A549 (cell line): ENCODE measurements at regions not wholly inside any gene's neighbourhood (a gene's known extent, or its start where the extent isn't known, plus 50 kb on each side); places are given as distances from the start of the nearest gene placed in this dataset.
A peak's percentile ranks its signal among the peaks of the same experiment; 100 is the strongest.

ENCODE experiments used
- ATAC-seq, 2 experiments: fragments of 200-7000 bp in 1 of 2; fragments of >200 bp in 1 of 2; cut with Nextera tagmentation in 1 of 2; cut with Tn5 transposase in 1 of 2; 3 replicates each; pipeline versions ENCODE4 v1.8.0 to v1.9.1; 2018 to 2020; ENCODE audit warnings: mild to moderate bottlenecking in 1 of 2, moderate library complexity in 1 of 2
- CTCF ChIA-PET: fragments of 300-600 bp; sonication (Branson Sonifier 250); formaldehyde crosslinking; extraction: SDS; loops from one replicate; lab custom pipeline; 2021; ENCODE audit warnings: antibody characterized with exemption, inconsistent platforms; lab: Yijun Ruan, JAX
- POLR2A ChIA-PET: fragments of 350-600 bp; formaldehyde crosslinking; extraction: SDS; loops from one replicate; lab custom pipeline; 2021; ENCODE audit warnings: antibody characterized with exemption, inconsistent platforms; lab: Yijun Ruan, JAX
- DNase-seq, 2 experiments: peaks; one replicate each; pipeline versions ENCODE4 v3.0.0 to v3.0.0-alpha.2; 2011 to 2016; ENCODE audit warnings: low read depth in 1 of 2, low spot score in 1 of 2
- FAIRE-seq: peaks from 2 replicates; lab custom pipeline; 2011; peaks lifted over from hg19 to GRCh38; lab: Jason Lieb, UNC
- H3K27ac ChIP-seq, 2 experiments: fragments of >200 bp; sonication (Bioruptor Twin); formaldehyde crosslinking; 3 replicates each; pipeline ENCODE4 v1.5.1; 2016 to 2017
- H3K4me1 ChIP-seq: fragments of >200 bp; sonication (Bioruptor Twin); formaldehyde crosslinking; 3 replicates; pipeline ENCODE4 v1.6.1; 2016
- H3K4me2 ChIP-seq: fragments of >200 bp; sonication (Bioruptor Twin); formaldehyde crosslinking; 3 replicates; pipeline ENCODE4 v1.6.1; 2016
- H3K4me3 ChIP-seq: fragments of >200 bp; sonication (Bioruptor Twin); formaldehyde crosslinking; 3 replicates; pipeline ENCODE4 v1.5.1; 2016
- H3K9me3 ChIP-seq: fragments of >200 bp; sonication (Bioruptor Twin); formaldehyde crosslinking; 3 replicates; pipeline ENCODE4 v1.6.1; 2016
- ATOH8 ChIP-seq: fragments of 250-450 bp; sonication (Bioruptor Pico); IDR thresholded peaks from 2 replicates; pipeline ENCODE4 v1.5.0; 2020; ENCODE audit warnings: low read depth, mild to moderate bottlenecking, moderate library complexity
- CBX2 ChIP-seq: fragments of 200-600 bp; sonication (generic); IDR thresholded peaks from 2 replicates; pipeline ENCODE4 v1.6.1; 2016; ENCODE audit warnings: low read depth, mild to moderate bottlenecking, borderline replicate concordance
- CEBPB ChIP-seq, 2 experiments: fragments of >200 bp in 1 of 2; sonication (Bioruptor Twin) in 1 of 2; formaldehyde crosslinking in 1 of 2; IDR thresholded peaks; 2 replicates each; pipeline ENCODE4 v1.6.1; 2012 to 2016
- CHD2 ChIP-seq: fragments of 150-350 bp; IDR thresholded peaks from 2 replicates; pipeline ENCODE4 v1.6.1; 2014; ENCODE audit warnings: low read length; ENCODE audit not compliant: partially characterized antibody
- CHD4 ChIP-seq: fragments of 200-600 bp; sonication (generic); IDR thresholded peaks from 2 replicates; pipeline ENCODE4 v1.6.1; 2016; ENCODE audit warnings: antibody characterized with exemption, mild to moderate bottlenecking, borderline replicate concordance
- EHMT2 ChIP-seq: fragments of 200-600 bp; sonication (generic); IDR thresholded peaks from 2 replicates; pipeline ENCODE4 v1.6.1; 2016; ENCODE audit warnings: antibody characterized with exemption, low read depth, mild to moderate bottlenecking, moderate library complexity
- EP300 ChIP-seq, 2 experiments: fragments of >200 bp; sonication (Bioruptor Twin); formaldehyde crosslinking; IDR thresholded peaks; 2 replicates in 1 of 2; 3 replicates in 1 of 2; pipeline ENCODE4 v1.6.1; 2016 to 2017
- FOSB ChIP-seq: fragments of 250-450 bp; sonication (Bioruptor Pico); IDR thresholded peaks from 2 replicates; pipeline ENCODE4 v1.5.0; 2020; ENCODE audit warnings: mild to moderate bottlenecking, moderate library complexity
- GATA3 ChIP-seq: IDR thresholded peaks from 2 replicates; pipeline ENCODE4 v1.6.1; 2012; ENCODE audit warnings: borderline replicate concordance
- HMGXB4 ChIP-seq: fragments of 250-450 bp; sonication (Bioruptor Pico); IDR thresholded peaks from 2 replicates; pipeline ENCODE4 v1.5.0; 2021; ENCODE audit warnings: mild to moderate bottlenecking, moderate library complexity, borderline replicate concordance
- HOXB13 ChIP-seq: fragments of 250-450 bp; sonication (Bioruptor Pico); IDR thresholded peaks from 2 replicates; pipeline ENCODE4 v1.5.0; 2020; ENCODE audit warnings: low read depth, mild to moderate bottlenecking, moderate library complexity
- JUNB ChIP-seq: fragments of >200 bp; sonication (Bioruptor Twin); formaldehyde crosslinking; IDR thresholded peaks from 2 replicates; pipeline ENCODE4 v1.6.1; 2016
- KDM1A ChIP-seq: fragments of 200-600 bp; sonication (generic); IDR thresholded peaks from 2 replicates; pipeline ENCODE4 v1.6.1; 2016; ENCODE audit warnings: low read depth, mild to moderate bottlenecking
- MAX ChIP-seq: IDR thresholded peaks from 2 replicates; pipeline ENCODE4 v1.6.1; 2012
- MAZ ChIP-seq: fragments of 150-350 bp; IDR thresholded peaks from 2 replicates; pipeline ENCODE4 v1.6.1; 2014; ENCODE audit warnings: antibody characterized with exemption, low read depth, low read length, borderline replicate concordance
- MYC ChIP-seq: IDR thresholded peaks from 2 replicates; pipeline ENCODE4 v1.6.1; 2012; ENCODE audit warnings: mild to moderate bottlenecking, inconsistent platforms, low read length, improper control_type of control experiment, borderline replicate concordance
- NFE2L2 ChIP-seq: fragments of 150-350 bp; conservative IDR thresholded peaks from 2 replicates; pipeline ENCODE4 v1.6.1; 2014; ENCODE audit warnings: low read length
- NR3C1 ChIP-seq: fragments of >200 bp; sonication (Bioruptor Twin); formaldehyde crosslinking; IDR thresholded peaks from 3 replicates; pipeline ENCODE4 v1.6.1; 2017
- PHF8 ChIP-seq: fragments of 200-600 bp; sonication (generic); IDR thresholded peaks from 2 replicates; pipeline ENCODE4 v1.6.1; 2016; ENCODE audit warnings: low read depth, mild to moderate bottlenecking, antibody characterized with exemption, moderate library complexity, borderline replicate concordance
- RAD21 ChIP-seq, 2 experiments: fragments of >200 bp in 1 of 2; sonication (Bioruptor Twin) in 1 of 2; formaldehyde crosslinking in 1 of 2; IDR thresholded peaks in 1 of 2; conservative IDR thresholded peaks in 1 of 2; 2 replicates in 1 of 2; 3 replicates in 1 of 2; pipeline ENCODE4 v1.6.1; 2012 to 2018; ENCODE audit warnings: inconsistent platforms in 1 of 2
- RARB ChIP-seq: fragments of 250-450 bp; sonication (Bioruptor Pico); IDR thresholded peaks from 2 replicates; pipeline ENCODE4 v1.8.0; 2021; ENCODE audit warnings: mild to moderate bottlenecking, moderate library complexity
- RNF2 ChIP-seq: fragments of 200-600 bp; sonication (generic); IDR thresholded peaks from 2 replicates; pipeline ENCODE4 v1.6.1; 2016; ENCODE audit warnings: low read depth, mild to moderate bottlenecking, antibody characterized with exemption, moderate library complexity, borderline replicate concordance
- TP53 ChIP-seq: fragments of 250-450 bp; sonication (Bioruptor Pico); IDR thresholded peaks from 2 replicates; pipeline ENCODE4 v1.5.0; 2021; ENCODE audit warnings: mild to moderate bottlenecking, moderate library complexity
- ZFP36 ChIP-seq: fragments of 450-650 bp; IDR thresholded peaks from 2 replicates; pipeline ENCODE4 v1.6.1; 2014; ENCODE audit warnings: borderline replicate concordance; ENCODE audit not compliant: partially characterized antibody
- ZSCAN20 ChIP-seq: fragments of 250-450 bp; sonication (Bioruptor Pico); IDR thresholded peaks from 2 replicates; pipeline ENCODE4 v1.8.0; 2022; ENCODE audit warnings: mild to moderate bottlenecking, moderate library complexity
- WGBS: methylation state at CpG from one replicate; pipeline ENCODE4 v1.1.6; 2017; ENCODE audit errors: missing lambda C conversion rate; 5-methylcytosine and 5-hydroxymethylcytosine counted together
- TF ChIP-seq, protein P1 (sequence below): IDR thresholded peaks from 2 replicates; pipeline ENCODE4 v1.6.1; 2012; ENCODE audit warnings: low read depth, borderline replicate concordance

GRCh38 chr13:64782466-64782865, 2447.7 kb downstream of the PCDH9 start:
- CTCF ChIA-PET, result no interaction called here
- no peak for ATAC-seq
- TF ChIP-seq, protein P1, sequence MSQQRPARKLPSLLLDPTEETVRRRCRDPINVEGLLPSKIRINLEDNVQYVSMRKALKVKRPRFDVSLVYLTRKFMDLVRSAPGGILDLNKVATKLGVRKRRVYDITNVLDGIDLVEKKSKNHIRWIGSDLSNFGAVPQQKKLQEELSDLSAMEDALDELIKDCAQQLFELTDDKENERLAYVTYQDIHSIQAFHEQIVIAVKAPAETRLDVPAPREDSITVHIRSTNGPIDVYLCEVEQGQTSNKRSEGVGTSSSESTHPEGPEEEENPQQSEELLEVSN, result no peak
- TF ChIP-seq CHD2 (no peak), ZFP36 (no peak), FOSB (CRISPR knock-in tag) (no peak), JUNB (no peak), HMGXB4 (no peak), CEBPB (IDR thresholded peaks at IDR 0.05) (no peak), CBX2 (no peak), MAZ (no peak), TP53 (CRISPR knock-in tag) (no peak), MYC (no peak), RAD21 (conservative IDR thresholded peaks at IDR 0.05 in 1 of 2, IDR thresholded peaks at IDR 0.05 in 1 of 2) (no peak), GATA3 (no peak), HOXB13 (CRISPR knock-in tag) (no peak), PHF8 (no peak), NFE2L2 (no peak), NR3C1 (no peak), CHD4 (no peak)
- Histone ChIP-seq H3K4me3 (no peak overlapping the region), H3K4me1 (no peaks in the 10 kb centered on the region), H3K9me3 (no peaks in the 10 kb centered on the region), H3K27ac (no peak overlapping the region), H3K4me2 (no peak overlapping the region)
- POLR2A ChIA-PET, result no interaction called here
- DNase-seq, result peak in 1 of 2 experiments; percentile 5
- whole genome bisulfite sequencing, result 44% methylated on average over 4 of the region's 4 CpGs
- FAIRE-seq, result no peak

DNA sequence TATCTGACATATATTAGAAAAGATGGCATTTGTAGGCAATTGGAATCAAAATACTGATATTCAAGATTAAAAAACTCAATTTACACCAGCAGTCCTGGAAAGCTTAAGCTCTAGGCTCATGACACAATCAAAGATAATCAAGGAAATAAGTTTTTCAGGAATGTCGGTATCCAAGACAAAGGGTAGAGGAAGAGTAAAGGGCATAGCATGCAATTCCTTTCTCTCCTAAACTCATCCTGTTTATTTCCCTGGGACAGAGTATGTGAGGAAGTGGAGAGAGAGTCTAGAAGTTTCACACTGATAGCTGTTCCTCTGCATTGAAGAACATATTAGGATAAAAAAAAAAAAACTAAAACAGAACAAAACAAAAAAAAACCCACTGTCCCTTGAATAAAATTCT, 2452.1 kb downstream of the PCDH9 start:
- FAIRE-seq, result no peak
- CTCF ChIA-PET, result no interaction called here
- no peak for DNase-seq

GRCh38 chr13:64774915-64775314, 2455.2 kb downstream of the PCDH9 start:
- H3K4me1 ChIP-seq, result peaks cover 7% of the 10 kb centered on the region; the same call in 1 of the 3 replicates
- 23% methylated on average over 1 of the region's 1 CpG for WGBS
- no peak overlapping the region for H3K27ac ChIP-seq
- ChIA-PET POLR2A (no interaction called here), CTCF (no interaction called here)
- no peak for ATAC-seq
- peak in 1 of 2 experiments; percentile 13 for DNase-seq
- H3K4me3 ChIP-seq, result no peak overlapping the region
- FAIRE-seq, result no peak
- H3K4me2 ChIP-seq, result 0 out of 3 replicates have a peak overlapping the region, but pooled peaks have one; percentile 19
- H3K9me3 ChIP-seq, result no peaks in the 10 kb centered on the region
- TF ChIP-seq MAX (no peak), RNF2 (no peak), EP300 (IDR thresholded peaks at IDR 0.05) (no peak), HOXB13 (CRISPR knock-in tag) (no peak), NR3C1 (no peak), RARB (CRISPR knock-in tag) (no peak), EHMT2 (no peak), CBX2 (no peak), ATOH8 (CRISPR knock-in tag) (no peak), KDM1A (no peak), ZSCAN20 (CRISPR knock-in tag) (no peak)

More for the DNA sequence above, 2452.1 kb downstream of the PCDH9 start:
- H3K4me3 ChIP-seq, result no peak overlapping the region
- H3K27ac ChIP-seq, result no peak overlapping the region
- no peak overlapping the region for H3K4me2 ChIP-seq
- no peaks in the 10 kb centered on the region for H3K9me3 ChIP-seq
- no peak for ATAC-seq
- WGBS, result 80% methylated on average over 1 of the region's 1 CpG
- POLR2A ChIA-PET, result no interaction called here
- H3K4me1 ChIP-seq, result peaks cover 7% of the 10 kb centered on the region; the same call in 1 of the 3 replicates
- TF ChIP-seq EHMT2, result no peak
